Sigmoid colon (tissue), 4 donors: ENCODE measurements at regions not wholly inside any gene's neighbourhood (a gene's known extent, or its start where the extent isn't known, plus 50 kb on each side); places are given as distances from the start of the nearest gene placed in this dataset.

Experiments
- EP300 ChIP-seq, 4 donors: sonication (generic); formaldehyde crosslinking; IDR thresholded peaks; one replicate each; pipeline ENCODE4 v1.6.1; 2017; ENCODE audit warnings: antibody characterized with exemption in 4 of 4
- POLR2A ChIP-seq, 2 donors: fragments of 450-650 bp; IDR thresholded peaks; one replicate each; pipeline ENCODE4 v1.6.1; 2016; ENCODE audit warnings: antibody characterized with exemption in 2 of 2, mild to moderate bottlenecking in 2 of 2, moderate library complexity in 2 of 2
- POLR2AphosphoS5 ChIP-seq, 4 donors: sonication (generic); formaldehyde crosslinking; IDR thresholded peaks; one replicate each; pipeline ENCODE4 v1.6.1; 2017; ENCODE audit warnings: antibody characterized with exemption in 4 of 4
- TF ChIP-seq, protein P1 (sequence below), 4 experiments: fragments of 450-650 bp in 3 of 4; fragments of 200-600 bp in 1 of 4; IDR thresholded peaks; one replicate each; pipeline ENCODE4 v1.5.1; 2016 to 2019; ENCODE audit warnings: antibody characterized with exemption in 4 of 4, mild to moderate bottlenecking in 3 of 4, moderate library complexity in 2 of 4

DNA sequence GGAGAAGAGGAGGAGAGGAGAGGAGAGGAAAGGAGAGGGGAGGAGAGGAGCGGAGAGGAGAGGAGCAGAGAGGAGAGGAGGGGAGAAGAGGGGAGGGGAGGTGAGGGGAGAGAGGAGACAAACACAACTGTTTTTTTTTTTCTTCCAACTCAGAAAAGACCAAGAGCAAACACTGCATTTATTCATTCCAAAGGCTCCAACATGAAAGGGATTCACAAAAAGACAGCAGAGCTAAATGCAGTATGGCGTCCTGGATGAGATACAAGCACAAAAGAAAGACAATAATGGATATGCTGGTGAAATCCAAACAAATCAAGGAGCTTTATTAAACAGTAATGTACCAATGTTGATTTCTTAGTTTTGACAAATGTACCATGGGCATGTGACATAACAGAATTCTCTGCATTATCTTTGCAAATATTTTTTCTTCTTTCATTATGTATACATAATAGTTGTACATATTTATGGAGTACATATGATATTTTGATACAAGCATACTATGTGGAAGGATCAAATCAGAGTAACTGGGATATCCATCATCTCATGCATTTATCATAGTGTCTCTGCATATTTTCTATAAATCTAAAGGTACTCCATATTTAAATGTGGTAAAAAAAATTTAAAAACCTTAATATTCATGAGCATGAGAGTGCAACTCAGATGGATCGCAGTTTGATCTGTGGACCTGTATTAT, 204.6 kb downstream of the CBLN4 start:
- TF ChIP-seq POLR2AphosphoS5 (IDR thresholded peaks at IDR 0.05): no peak
- TF ChIP-seq, protein P1, sequence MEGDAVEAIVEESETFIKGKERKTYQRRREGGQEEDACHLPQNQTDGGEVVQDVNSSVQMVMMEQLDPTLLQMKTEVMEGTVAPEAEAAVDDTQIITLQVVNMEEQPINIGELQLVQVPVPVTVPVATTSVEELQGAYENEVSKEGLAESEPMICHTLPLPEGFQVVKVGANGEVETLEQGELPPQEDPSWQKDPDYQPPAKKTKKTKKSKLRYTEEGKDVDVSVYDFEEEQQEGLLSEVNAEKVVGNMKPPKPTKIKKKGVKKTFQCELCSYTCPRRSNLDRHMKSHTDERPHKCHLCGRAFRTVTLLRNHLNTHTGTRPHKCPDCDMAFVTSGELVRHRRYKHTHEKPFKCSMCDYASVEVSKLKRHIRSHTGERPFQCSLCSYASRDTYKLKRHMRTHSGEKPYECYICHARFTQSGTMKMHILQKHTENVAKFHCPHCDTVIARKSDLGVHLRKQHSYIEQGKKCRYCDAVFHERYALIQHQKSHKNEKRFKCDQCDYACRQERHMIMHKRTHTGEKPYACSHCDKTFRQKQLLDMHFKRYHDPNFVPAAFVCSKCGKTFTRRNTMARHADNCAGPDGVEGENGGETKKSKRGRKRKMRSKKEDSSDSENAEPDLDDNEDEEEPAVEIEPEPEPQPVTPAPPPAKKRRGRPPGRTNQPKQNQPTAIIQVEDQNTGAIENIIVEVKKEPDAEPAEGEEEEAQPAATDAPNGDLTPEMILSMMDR (IDR thresholded peaks at IDR 0.05): no peak
- no peak for TF ChIP-seq EP300 (IDR thresholded peaks at IDR 0.05)
- no peak for TF ChIP-seq POLR2A (IDR thresholded peaks at IDR 0.05)
